OCI-LY3 (cell line): ENCODE measurements at regions not wholly inside any gene's neighbourhood (a gene's known extent, or its start where the extent isn't known, plus 50 kb on each side); places are given as distances from the start of the nearest gene placed in this dataset.
"Not testable (repeated sequence)": the region's sequence is repeated elsewhere in the genome, so short reads cannot be mapped to it uniquely, and the experiment has no call there.

Source experiments
- H2AFZ ChIP-seq: fragments of 200-600, 300-600 bp; shearing (Covaris generic); 2 replicates; pipeline ENCODE4 v1.6.0; 2014; ENCODE audit warnings: antibody characterized with exemption, low read depth, low read length
- H3K27ac ChIP-seq: fragments of 200-600, 300-600 bp; sonication (generic); 2 replicates; pipeline ENCODE4 v1.5.1; 2014; ENCODE audit warnings: mild to moderate bottlenecking, low read length, moderate library complexity, mixed read lengths
- H3K27me3 ChIP-seq: fragments of 200-600, 300-600 bp; sonication (generic); 2 replicates; pipeline ENCODE4 v1.6.1; 2014; ENCODE audit warnings: low read depth, low read length, mixed read lengths
- H3K36me3 ChIP-seq: fragments of 200-600, 300-600 bp; sonication (generic); replicated peaks from 2 replicates; pipeline ENCODE3; 2014; ENCODE audit warnings: low read depth, low read length, mixed read lengths
- H3K4me1 ChIP-seq: fragments of 300-600, 200-600 bp; sonication (generic); 2 replicates; pipeline ENCODE4 v1.6.1; 2014; ENCODE audit warnings: low read length, mixed read lengths
- H3K4me2 ChIP-seq: fragments of 200-600, 300-600 bp; sonication (generic); 2 replicates; pipeline ENCODE4 v1.6.1; 2014; ENCODE audit warnings: low read length, mixed read lengths
- H3K4me3 ChIP-seq: fragments of 300-600, 200-600 bp; sonication (generic); 2 replicates; pipeline ENCODE4 v1.5.1; 2014; ENCODE audit warnings: antibody characterized with exemption, mild to moderate bottlenecking, low read length, moderate library complexity
- H3K79me2 ChIP-seq: fragments of 300-600, 200-600 bp; shearing (Covaris generic); 2 replicates; pipeline ENCODE4 v1.6.1; 2014; ENCODE audit warnings: mild to moderate bottlenecking, low read length, mixed read lengths
- H3K9ac ChIP-seq: fragments of 300-600, 200-600 bp; shearing (Covaris generic); 2 replicates; pipeline ENCODE4 v1.6.0; 2014; ENCODE audit warnings: mild to moderate bottlenecking, low read length, moderate library complexity
- H3K9me3 ChIP-seq: fragments of 200-600, 300-600 bp; shearing (Covaris generic); 2 replicates; pipeline ENCODE4 v1.6.1; 2014; ENCODE audit warnings: low read length, mixed read lengths; ENCODE audit not compliant: insufficient read depth
- H4K20me1 ChIP-seq: fragments of 200-600, 300-600 bp; sonication (generic); 2 replicates; pipeline ENCODE4 v1.6.1; 2016; ENCODE audit warnings: low read length, mixed read lengths; ENCODE audit not compliant: insufficient read depth
- EZH2phosphoT487 ChIP-seq: fragments of 200-600 bp; shearing (Covaris generic); IDR thresholded peaks from 2 replicates; pipeline ENCODE4 v1.6.1; 2018; ENCODE audit warnings: antibody characterized with exemption, mixed run types, low read depth
- TF ChIP-seq, protein P1 (sequence below): fragments of 200-600, 300-600 bp; sonication (generic); IDR thresholded peaks from 2 replicates; pipeline ENCODE4 v1.5.1; 2014; ENCODE audit warnings: antibody characterized with exemption, low read length, low read depth

DNA sequence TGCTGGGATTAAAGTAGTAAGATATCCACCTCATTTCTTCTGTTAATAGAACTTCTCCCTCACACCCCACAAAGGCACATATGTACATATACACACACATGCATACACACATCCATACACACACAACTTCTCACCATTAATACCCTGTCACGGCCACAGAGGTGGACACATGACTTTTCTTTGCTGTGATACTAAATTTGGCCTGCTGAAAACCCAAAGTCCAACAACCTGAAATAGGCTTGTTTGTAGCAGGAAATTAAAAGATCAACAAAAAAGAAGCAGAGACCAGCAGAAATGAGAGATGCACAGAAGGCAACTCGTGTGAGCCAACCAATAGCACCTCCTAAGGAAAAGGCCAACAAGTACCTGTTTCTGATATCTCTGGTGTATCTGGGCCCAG is 128.7 kb upstream of the PCGF5 start:
- no peak overlapping the region for H2AFZ ChIP-seq
- H3K79me2 ChIP-seq = no peaks in the 10 kb centered on the region
- H3K27ac ChIP-seq = no peak overlapping the region
- no peak for TF ChIP-seq EZH2phosphoT487
- no peaks in the 10 kb centered on the region for H3K36me3 ChIP-seq
- peaks cover 15% of the 10 kb centered on the region for H3K4me1 ChIP-seq
- no peaks in the 10 kb centered on the region for H4K20me1 ChIP-seq
- H3K4me3 ChIP-seq = no peak overlapping the region
- H3K27me3 ChIP-seq = no peaks in the 10 kb centered on the region
- no peak overlapping the region for H3K4me2 ChIP-seq
- no peaks in the 10 kb centered on the region for H3K9me3 ChIP-seq
- no peak overlapping the region for H3K9ac ChIP-seq

DNA sequence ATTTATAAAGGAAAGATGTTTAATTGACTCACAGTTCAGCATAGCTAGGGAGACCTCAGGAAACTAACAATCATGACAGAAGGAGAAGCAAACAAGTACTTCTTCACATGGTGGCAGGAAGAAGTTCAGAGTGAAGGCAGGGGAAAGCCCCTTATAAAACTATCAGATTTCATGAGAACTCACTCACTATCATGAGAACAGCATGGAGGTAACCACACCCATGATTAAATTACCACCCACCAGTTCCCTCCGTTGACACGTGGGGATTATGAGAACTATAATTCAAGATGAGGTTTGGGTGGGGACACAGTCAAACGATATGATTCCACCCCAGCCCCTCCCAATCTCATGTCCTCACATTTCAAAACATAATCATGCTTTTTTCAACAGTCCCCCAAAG is 124.2 kb upstream of the PCGF5 start:
- no peak for TF ChIP-seq EZH2phosphoT487
- TF ChIP-seq, protein P1, sequence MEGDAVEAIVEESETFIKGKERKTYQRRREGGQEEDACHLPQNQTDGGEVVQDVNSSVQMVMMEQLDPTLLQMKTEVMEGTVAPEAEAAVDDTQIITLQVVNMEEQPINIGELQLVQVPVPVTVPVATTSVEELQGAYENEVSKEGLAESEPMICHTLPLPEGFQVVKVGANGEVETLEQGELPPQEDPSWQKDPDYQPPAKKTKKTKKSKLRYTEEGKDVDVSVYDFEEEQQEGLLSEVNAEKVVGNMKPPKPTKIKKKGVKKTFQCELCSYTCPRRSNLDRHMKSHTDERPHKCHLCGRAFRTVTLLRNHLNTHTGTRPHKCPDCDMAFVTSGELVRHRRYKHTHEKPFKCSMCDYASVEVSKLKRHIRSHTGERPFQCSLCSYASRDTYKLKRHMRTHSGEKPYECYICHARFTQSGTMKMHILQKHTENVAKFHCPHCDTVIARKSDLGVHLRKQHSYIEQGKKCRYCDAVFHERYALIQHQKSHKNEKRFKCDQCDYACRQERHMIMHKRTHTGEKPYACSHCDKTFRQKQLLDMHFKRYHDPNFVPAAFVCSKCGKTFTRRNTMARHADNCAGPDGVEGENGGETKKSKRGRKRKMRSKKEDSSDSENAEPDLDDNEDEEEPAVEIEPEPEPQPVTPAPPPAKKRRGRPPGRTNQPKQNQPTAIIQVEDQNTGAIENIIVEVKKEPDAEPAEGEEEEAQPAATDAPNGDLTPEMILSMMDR = no peak

DNA sequence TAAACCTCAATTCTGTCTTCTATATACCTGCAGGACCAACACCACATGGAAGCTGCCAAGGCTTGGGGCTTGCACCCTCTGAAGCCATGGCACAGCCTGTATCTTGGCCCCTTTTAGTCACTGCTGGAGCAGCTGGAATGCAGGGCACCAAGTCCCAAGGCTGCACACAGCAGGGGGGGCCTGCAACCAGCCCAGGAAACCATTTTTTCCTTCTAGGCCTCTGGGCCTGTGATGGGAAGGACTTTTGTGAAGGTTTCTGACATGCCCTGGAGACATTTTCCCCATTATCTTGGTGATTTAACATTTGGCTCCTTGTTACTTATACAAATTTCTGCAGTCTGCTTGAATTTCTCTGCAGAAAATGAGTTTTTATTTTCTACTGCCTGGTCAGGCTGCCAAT is 123.2 kb upstream of the PCGF5 start:
- Histone ChIP-seq H4K20me1 (no peaks in the 10 kb centered on the region), H3K27me3 (no peaks in the 10 kb centered on the region), H2AFZ (no peak overlapping the region), H3K79me2 (no peaks in the 10 kb centered on the region), H3K27ac (no peak overlapping the region), H3K9ac (no peak overlapping the region), H3K36me3 (no peaks in the 10 kb centered on the region), H3K4me3 (no peak overlapping the region), H3K4me2 (no peak overlapping the region), H3K9me3 (no peaks in the 10 kb centered on the region), H3K4me1 (no peaks in the 10 kb centered on the region)
- no peak for TF ChIP-seq EZH2phosphoT487
- TF ChIP-seq, protein P1 = no peak

More for the DNA sequence above, 124.2 kb upstream of the PCGF5 start:
- Histone ChIP-seq H3K4me1 (no peaks in the 10 kb centered on the region), H2AFZ (no peak overlapping the region), H3K27ac (no peak overlapping the region), H3K36me3 (no peaks in the 10 kb centered on the region), H3K79me2 (no peaks in the 10 kb centered on the region), H3K27me3 (no peaks in the 10 kb centered on the region), H3K4me2 (no peak overlapping the region), H4K20me1 (no peaks in the 10 kb centered on the region), H3K9me3 (no peaks in the 10 kb centered on the region), H3K4me3 (no peak overlapping the region), H3K9ac (no peak overlapping the region)

DNA sequence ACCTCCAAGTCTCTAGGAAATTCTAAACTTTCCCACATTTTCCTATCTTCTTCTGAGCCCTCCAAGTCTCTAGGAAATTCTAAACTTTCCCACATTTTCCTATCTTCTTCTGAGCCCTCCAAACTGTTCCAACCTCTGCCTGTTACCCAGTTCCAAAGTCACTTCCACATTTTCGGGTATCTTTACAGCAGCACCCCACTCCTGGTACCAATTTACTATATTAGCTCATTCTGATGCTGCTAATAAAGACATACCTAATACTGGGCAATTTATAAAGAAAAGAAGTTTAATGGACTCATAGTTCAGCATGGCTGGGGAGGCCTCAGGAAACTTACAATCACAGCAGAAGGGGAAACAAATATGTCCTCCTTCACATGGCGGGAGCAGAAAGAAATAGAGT is 122.4 kb upstream of the PCGF5 start:
- H2AFZ ChIP-seq, H3K4me1 ChIP-seq, H3K27ac ChIP-seq, H3K27me3 ChIP-seq, H3K79me2 ChIP-seq, H3K36me3 ChIP-seq, H3K4me2 ChIP-seq, H3K9me3 ChIP-seq, H4K20me1 ChIP-seq, H3K4me3 ChIP-seq, H3K9ac ChIP-seq: not testable (repeated sequence)

DNA sequence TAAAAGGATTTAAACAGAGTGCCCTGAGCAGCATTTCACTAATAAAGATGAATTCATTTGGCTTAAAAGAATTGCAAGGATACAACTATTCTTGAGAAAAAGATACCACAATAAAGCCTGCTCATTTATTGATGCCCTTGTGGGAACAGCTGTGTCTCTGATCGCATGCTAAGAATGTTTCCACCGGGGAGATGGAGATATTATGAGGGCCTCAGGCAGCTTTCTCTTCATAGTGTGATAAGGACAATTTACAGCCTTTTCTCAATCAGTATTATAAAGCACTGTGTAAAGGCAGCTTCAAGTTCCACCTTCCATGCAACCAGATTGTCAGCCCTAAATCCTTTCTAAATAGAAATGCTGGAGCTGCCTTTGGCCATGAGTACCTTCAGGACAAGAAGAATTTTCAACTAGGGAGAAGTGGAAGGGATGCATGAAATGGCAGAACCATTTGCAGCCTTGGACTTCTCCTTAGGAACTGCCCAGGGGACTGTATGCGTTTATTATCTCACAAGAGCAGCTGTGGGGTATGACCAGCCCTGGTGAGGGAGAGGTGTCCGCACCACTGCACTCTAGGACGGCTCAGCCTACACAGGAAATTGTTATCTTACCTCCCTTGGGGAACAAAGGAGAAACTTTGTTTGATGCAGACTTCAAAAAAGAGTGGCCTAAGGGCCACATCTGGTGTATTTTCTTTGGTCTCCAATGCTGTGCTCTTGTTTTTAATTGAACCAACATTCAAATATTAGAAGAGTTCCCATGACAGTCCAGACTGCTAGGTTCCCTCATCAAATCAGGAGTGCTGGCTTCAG is 116.9 kb upstream of the PCGF5 start:
- Histone ChIP-seq H3K79me2 (no peaks in the 10 kb centered on the region), H3K9me3 (no peaks in the 10 kb centered on the region), H3K36me3 (no peaks in the 10 kb centered on the region), H3K27me3 (no peaks in the 10 kb centered on the region), H3K4me1 (peaks cover 24% of the 10 kb centered on the region), H3K27ac (0 out of 2 replicates have a peak overlapping the region, but pooled peaks have one; percentile 50), H3K4me3 (peak overlapping the region; percentile 44), H4K20me1 (no peaks in the 10 kb centered on the region), H3K9ac (peak overlapping the region; percentile 31), H3K4me2 (peak overlapping the region; percentile 85), H2AFZ (0 out of 2 replicates have a peak overlapping the region, but pooled peaks have one; percentile 5)
- TF ChIP-seq, protein P1 = no peak
- TF ChIP-seq EZH2phosphoT487 = no peak
